Calu3 (cell line): ENCODE measurements at regions not wholly inside any gene's neighbourhood (a gene's known extent, or its start where the extent isn't known, plus 50 kb on each side); places are given as distances from the start of the nearest gene placed in this dataset.

Experiments used
- BruUV-seq: library from RNA; stranded (reverse); fragments of 400-500 nt; replicated peaks from 2 replicates; lab custom pipeline; 2021; lab: Mats Ljungman, UMichigan
- CTCF ChIA-PET: fragments of 300-600 bp; sonication (Branson Sonifier 250); formaldehyde crosslinking; loops from one replicate; lab custom pipeline; 2022; ENCODE audit warnings: antibody characterized with exemption; lab: Charles Lee
- DNase-seq: peaks from one replicate; pipeline ENCODE4 v3.0.0; 2022
- H3K27ac Mint-ChIP-seq: one replicate; pipeline ENCODE4 v1.8.0; 2022; ENCODE audit warnings: mixed read lengths; ENCODE audit not compliant: unreplicated experiment
- H3K27me3 Mint-ChIP-seq: one replicate; pipeline ENCODE4 v1.8.0; 2022; ENCODE audit warnings: mixed read lengths; ENCODE audit not compliant: unreplicated experiment
- H3K36me3 Mint-ChIP-seq: one replicate; pipeline ENCODE4 v1.8.0; 2022; ENCODE audit warnings: mild to moderate bottlenecking, moderate library complexity, mixed read lengths; ENCODE audit not compliant: insufficient read depth, unreplicated experiment
- H3K4me1 Mint-ChIP-seq: one replicate; pipeline ENCODE4 v1.8.0; 2022; ENCODE audit warnings: mild to moderate bottlenecking, low read depth, mixed read lengths; ENCODE audit not compliant: unreplicated experiment
- H3K4me3 Mint-ChIP-seq: one replicate; pipeline ENCODE4 v1.8.0; 2022; ENCODE audit warnings: mild to moderate bottlenecking, low read depth, moderate library complexity, mixed read lengths; ENCODE audit not compliant: unreplicated experiment
- H3K9me3 Mint-ChIP-seq: one replicate; pipeline ENCODE4 v1.8.0; 2022; ENCODE audit warnings: low read depth, mixed read lengths; ENCODE audit not compliant: unreplicated experiment
- intact Hi-C: fragments of 100-400 bp; cut with micrococcal nuclease; formaldehyde crosslinking; loops from one replicate; pipeline ENCODE4 v1.10.0; 2022; ENCODE audit not compliant: unreplicated experiment
- TF ChIP-seq, protein P1 (sequence below): fragments of 200-600 bp; IDR thresholded peaks from one replicate; pipeline ENCODE4 v1.8.0; 2022; ENCODE audit warnings: antibody characterized with exemption; ENCODE audit not compliant: unreplicated experiment

- H3K4me1 Mint-ChIP-seq: no peaks in the 10 kb centered on the region
- no peaks in the 10 kb centered on the region for H3K36me3 Mint-ChIP-seq
- TF ChIP-seq, protein P1, sequence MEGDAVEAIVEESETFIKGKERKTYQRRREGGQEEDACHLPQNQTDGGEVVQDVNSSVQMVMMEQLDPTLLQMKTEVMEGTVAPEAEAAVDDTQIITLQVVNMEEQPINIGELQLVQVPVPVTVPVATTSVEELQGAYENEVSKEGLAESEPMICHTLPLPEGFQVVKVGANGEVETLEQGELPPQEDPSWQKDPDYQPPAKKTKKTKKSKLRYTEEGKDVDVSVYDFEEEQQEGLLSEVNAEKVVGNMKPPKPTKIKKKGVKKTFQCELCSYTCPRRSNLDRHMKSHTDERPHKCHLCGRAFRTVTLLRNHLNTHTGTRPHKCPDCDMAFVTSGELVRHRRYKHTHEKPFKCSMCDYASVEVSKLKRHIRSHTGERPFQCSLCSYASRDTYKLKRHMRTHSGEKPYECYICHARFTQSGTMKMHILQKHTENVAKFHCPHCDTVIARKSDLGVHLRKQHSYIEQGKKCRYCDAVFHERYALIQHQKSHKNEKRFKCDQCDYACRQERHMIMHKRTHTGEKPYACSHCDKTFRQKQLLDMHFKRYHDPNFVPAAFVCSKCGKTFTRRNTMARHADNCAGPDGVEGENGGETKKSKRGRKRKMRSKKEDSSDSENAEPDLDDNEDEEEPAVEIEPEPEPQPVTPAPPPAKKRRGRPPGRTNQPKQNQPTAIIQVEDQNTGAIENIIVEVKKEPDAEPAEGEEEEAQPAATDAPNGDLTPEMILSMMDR: no peak
- no peak for DNase-seq
- H3K4me3 Mint-ChIP-seq: no peak overlapping the region
- no peaks in the 10 kb centered on the region for H3K9me3 Mint-ChIP-seq
- peaks cover 35% of the 10 kb centered on the region for H3K27me3 Mint-ChIP-seq
- intact Hi-C loops: no loop called here
- no peak overlapping the region for H3K27ac Mint-ChIP-seq
- CTCF ChIA-PET: no interaction called here
- BruUV-seq: no TSS peak
Measured at GRCh38 chr3:139129892-139130291, 85.2 kb upstream of the PRR23C start.

GRCh38 chr3:139130390-139131140 is 85.9 kb upstream of the PRR23C start:
- H3K27ac Mint-ChIP-seq: no peak overlapping the region
- no peak overlapping the region for H3K4me3 Mint-ChIP-seq
- TF ChIP-seq, protein P1: no peak
- BruUV-seq: no TSS peak
- H3K27me3 Mint-ChIP-seq: peaks cover 35% of the 10 kb centered on the region
- CTCF ChIA-PET: no interaction called here
- intact Hi-C loops: no loop called here
- H3K36me3 Mint-ChIP-seq: no peaks in the 10 kb centered on the region
- H3K9me3 Mint-ChIP-seq: no peaks in the 10 kb centered on the region
- H3K4me1 Mint-ChIP-seq: no peaks in the 10 kb centered on the region
- DNase-seq: no peak

GRCh38 chr3:139131951-139132350 is 87.3 kb upstream of the PRR23C start:
- Mint-ChIP-seq H3K27me3 (peaks cover 35% of the 10 kb centered on the region), H3K9me3 (no peaks in the 10 kb centered on the region), H3K36me3 (no peaks in the 10 kb centered on the region), H3K27ac (no peak overlapping the region), H3K4me1 (no peaks in the 10 kb centered on the region), H3K4me3 (no peak overlapping the region)
- intact Hi-C loops: no loop called here
- TF ChIP-seq, protein P1: no peak
- no TSS peak for BruUV-seq
- CTCF ChIA-PET: no interaction called here
- DNase-seq: no peak

DNA sequence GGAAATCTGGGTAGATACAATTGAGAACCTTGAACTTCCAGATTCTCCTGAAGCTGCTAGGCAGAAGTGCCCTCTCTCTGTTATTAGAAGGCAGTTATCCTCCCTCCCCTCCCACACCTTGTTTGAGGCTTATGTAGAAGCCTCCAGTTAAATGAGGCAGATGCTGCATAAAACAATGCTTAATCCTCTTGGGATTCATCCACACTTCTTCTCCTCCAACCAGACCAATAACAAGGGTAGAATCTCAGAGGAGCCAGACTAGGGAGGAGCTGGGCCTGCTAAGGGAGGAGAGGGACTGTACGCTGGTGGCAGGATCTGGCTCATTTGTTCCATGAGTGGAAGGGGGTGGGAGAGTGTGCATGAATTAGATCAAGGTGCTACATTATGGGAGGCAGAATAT is 88.3 kb upstream of the PRR23C start:
- Mint-ChIP-seq H3K9me3 (no peaks in the 10 kb centered on the region), H3K4me3 (no peak overlapping the region), H3K27me3 (peaks cover 34% of the 10 kb centered on the region), H3K4me1 (no peaks in the 10 kb centered on the region), H3K27ac (no peak overlapping the region), H3K36me3 (no peaks in the 10 kb centered on the region)
- no TSS peak for BruUV-seq
- TF ChIP-seq, protein P1: no peak
- intact Hi-C loops: no loop called here
- CTCF ChIA-PET: no interaction called here
- DNase-seq: no peak
